SKM-1 treated with dmso at 0.1 percent for 144 hours (cell line): ENCODE measurements at regions not wholly inside any gene's neighbourhood (a gene's known extent, or its start where the extent isn't known, plus 50 kb on each side); places are given as distances from the start of the nearest gene placed in this dataset.

Experiments
- DNase-seq: peaks from one replicate; lab custom pipeline; 2025; ENCODE audit not compliant: unreplicated experiment; lab: John Stamatoyannopoulos, UW

DNA sequence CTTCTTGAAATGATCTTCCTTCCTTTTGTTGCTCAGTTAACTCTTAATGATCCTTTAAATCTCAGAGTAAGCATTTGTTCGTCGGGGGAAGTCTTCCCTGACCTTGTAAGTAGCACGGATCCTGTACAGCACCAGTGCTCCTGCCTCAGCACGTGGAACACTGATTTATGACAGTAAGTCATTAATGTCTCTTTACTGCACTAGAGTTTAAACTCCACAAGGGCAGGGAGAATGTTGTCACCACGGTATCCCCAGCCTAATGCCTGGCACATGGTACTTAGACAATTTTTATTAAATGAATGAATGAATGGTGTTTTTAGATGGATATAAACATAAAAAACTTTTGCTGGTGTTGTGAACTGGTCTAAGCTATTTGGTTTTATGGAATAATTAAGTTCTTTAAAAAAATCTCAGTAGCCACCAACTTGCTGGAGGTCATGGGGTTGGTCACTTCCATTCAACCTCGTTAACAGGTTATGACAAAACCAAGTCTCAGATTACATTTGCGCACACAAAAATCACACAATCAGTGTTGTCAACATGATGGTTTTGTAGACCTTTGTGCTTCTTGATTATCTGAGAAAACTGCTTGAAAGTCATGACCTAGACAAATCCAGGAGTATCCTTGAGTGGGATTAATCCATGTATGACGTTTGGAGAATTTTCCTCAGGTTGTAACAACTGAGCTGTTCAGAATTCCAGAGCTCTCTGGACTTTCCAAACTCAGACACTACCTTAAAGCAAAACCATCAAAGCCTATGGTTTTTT, 326.9 kb downstream of the DUSP10 start:
- no peak for DNase-seq

DNA sequence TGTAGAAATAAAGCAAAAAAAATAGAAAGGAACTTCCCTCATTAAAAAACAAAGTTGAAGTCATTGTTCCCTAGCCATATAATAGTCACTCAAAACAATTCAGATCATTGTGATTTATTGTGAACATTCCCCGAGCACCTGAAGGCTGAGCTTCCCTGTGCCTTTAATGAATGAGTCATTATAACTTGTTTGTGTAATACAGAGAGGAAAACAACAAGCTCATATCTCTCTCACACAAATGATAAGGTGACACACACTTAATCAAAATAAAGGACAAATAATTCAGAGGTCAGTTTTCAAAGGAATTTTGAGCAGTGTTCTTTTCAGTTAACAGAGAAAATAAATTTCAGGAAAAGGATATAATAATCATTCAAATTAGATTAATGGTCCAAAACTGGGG, 326.2 kb downstream of the DUSP10 start:
- DNase-seq = no peak

DNA sequence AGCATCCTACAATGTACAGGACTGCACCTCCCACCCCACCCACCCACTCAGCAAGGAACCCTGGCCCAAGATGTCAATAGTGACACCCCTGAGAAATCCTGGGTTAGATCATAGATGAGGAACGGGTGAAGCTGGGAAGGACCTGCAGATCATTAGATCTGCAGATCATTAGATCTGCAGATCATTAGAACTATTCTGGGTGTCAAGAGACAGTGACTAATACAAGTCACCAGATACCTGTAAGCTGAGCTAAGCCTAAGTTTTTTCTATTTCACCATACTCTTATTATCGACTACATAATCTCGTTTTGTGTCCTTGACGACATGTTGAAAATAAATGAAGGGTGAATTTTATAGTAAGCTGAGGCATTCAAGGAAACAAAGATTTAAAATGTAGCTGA, 325.7 kb downstream of the DUSP10 start:
- DNase-seq = no peak

DNA sequence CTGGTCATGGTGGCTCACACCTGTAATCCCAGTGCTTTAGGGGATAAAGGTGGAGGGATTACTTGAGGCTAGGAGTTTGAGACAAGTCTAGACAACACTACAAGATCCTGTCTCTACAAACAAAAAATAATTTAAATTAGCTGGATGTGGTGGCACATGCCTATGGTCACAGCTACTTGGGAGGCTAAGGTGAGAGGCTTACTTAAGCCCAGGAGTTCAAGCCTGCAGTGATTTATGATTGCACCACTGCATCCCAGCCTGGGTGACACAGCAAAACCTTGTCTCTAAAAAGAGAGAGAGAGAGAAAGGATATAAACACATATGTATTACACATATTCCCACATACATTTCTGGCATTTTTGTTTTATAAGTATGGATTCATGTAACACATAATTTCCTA, 325.2 kb downstream of the DUSP10 start:
- no peak for DNase-seq

DNA sequence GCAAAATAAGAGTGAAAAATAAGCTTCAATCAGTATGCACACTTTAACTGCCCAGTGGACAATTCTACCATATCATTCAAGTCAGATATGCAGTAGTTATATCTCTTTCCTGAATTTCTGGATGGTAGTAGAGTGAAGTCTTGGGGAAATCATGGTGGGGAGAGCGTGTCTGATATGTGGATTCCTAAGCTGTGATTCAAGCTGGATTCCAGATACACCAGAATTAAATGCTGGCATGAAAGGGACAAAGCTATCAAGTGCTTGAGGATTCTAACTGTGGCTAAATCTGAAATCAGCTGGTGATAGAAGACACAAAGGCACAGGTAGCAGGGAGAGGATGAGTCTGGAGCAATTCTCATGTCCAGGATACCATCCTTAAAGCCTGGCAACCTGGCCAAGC, 323.5 kb downstream of the DUSP10 start:
- DNase-seq = no peak

DNA sequence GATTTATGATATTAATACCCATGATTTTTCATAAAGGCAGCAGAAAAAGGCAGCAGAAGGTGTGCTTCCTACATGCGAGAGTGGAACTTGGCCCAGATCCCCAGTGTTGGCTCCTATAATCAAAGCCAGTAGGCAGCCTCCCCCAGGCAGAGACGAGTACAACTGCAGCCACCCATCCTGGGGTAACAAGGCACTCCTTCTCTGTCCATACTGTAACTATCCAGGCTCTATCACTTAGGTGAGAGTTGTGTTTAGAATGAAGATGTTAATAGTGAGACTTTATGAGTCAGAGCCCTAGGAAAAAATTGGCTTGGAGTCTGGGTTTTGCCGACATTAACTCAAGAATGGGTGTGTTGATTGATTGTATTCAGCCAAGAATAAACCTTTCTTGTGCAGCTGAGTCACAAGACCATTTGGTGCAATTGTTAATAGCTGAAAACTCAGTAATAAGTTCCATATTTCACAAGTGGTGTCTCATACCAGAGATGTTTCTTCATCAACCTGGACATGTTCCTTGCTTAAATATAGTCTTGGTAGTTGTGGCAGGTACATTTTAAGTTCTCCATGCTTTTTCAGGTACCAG, 322.3 kb downstream of the DUSP10 start:
- no peak for DNase-seq

DNA sequence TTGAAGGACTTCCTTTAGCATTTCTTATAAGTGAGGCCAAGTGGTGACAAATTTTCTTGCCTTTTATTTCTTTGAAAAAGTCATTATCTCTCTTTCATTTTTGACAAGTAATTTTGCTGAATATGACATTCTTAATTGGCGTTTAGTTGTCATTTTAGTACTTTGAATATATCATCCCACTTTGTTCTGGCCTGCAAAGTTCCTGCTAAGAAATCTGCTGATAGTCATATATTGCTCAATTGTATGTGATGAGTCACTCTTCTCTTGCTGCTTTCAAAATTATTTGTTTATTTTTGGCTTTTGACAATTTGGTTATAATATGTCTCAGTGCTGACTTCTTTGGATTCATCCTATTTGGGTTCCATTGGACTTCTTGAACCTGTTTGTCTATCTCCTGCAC, 312.6 kb downstream of the DUSP10 start:
- peak; percentile 7 for DNase-seq

DNA sequence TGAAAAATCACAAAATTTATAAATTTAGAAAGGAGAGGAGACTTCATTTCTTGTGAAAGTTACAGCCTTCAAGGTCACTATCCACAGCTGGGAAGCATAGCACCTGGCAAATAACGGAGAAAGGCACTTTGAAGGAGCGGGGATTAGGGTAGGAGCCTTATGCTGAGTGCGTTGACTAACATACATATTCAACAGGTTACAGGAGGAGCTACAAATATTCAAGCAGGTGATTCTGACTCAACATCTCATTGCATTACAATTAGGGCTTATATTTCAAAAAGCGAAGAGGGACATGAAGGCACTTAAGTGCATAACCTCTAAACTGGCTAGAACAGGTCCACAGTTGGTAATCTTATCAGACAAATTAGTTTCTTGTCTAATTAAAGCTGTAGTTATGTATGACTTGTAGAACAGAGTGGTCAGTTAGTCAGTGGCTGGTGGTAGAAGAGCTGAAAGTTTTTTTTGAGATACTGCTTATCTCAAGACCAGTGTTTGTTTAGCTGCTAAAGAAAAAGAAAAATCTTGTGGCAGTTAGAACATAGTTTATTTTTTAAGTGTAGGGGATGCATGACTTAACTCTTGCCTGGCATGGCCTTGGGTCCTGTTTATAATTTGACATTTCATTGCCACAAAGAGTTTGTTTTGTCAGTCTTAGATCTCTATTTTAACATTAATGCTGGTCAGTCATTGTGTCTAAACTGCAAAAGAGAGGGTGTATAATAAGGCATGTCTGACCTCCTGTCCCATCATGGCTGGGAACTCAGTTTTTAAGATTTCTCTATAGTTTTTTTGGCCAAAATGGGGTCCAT, 311.5 kb downstream of the DUSP10 start:
- DNase-seq = no peak

DNA sequence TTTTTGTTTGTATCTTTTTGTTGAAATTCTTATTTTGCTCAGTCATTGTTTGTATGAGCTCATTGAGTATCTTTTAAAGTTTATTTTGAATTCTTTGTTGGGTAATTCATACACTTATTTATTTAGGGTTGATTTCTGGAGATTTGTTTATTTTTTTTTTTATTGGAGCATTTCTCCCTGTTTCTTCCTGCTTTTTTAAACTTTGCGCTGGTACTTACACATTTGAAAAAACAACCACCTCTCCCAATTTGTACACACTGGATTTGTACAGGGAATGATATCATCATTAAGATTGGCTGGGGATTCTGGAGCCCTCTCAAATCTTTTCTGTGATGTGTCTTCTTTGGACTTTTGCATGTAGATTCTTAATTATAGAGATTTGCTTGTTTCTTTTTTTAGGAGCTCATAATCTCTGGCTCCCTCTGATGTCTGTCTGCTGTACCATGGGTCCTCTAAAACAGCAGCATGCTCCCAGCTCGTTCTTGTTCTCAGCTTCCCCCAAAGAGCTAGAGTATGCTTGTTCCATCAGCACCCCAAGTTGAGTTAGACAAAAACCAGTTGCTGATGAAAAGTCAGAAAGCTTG, 310.7 kb downstream of the DUSP10 start:
- DNase-seq = no peak

DNA sequence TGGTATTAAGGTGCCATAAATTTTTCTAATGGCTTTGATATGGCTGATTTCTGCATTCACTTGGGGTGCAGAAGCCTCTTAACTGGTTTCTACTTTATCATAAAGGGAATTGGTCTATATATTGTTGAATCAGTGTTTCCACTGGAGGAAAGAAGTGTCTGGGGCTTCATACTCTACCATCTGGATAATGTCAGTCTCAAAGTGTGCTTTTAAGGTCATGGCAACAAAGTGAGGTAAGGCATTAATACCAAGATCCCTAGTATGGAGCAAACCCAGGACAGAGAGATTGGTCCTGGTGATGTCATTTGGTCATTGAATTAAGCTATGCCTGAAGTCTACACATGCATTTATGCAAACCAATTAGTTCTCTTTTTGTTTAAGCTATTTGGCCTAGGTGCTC, 309.9 kb downstream of the DUSP10 start:
- no peak for DNase-seq

DNA sequence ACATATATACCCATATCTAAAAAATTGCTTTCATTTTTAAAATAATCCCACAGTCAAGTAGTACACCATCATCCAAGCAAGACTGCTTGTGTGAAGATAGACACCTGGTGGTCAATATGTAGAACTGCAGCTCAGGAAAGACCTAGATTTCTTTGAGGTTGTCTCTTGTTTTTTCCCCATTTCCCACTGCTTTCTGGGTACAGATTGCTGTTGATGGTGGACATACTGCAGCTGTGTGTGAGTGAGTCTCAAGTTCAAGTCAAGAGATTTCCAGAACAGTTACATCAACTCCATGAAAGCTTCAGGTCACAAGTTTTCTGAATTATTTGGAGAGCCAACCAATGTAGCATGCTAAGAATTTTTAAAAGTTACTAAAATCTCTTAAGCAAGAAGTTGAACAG, 306.4 kb downstream of the DUSP10 start:
- DNase-seq = peak; percentile 80

DNA sequence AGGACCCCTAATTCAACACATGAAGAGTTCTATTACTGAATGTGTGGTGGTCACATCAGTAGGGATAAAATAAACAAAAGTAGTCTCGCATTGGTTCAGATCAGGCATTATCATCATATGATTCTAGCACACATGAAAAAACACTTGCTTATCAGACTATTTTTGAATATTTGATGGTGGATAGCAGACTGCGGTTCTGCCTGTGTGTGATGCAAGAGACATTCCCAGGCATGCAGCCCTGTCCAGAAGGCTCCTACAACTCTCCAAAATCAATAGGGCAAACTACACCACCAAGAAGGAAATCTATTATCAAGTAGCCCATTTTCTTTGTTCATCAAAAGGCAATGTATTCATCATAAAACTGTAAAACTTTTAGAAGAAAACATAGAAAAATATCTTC, 304.7 kb downstream of the DUSP10 start:
- DNase-seq = no peak

DNA sequence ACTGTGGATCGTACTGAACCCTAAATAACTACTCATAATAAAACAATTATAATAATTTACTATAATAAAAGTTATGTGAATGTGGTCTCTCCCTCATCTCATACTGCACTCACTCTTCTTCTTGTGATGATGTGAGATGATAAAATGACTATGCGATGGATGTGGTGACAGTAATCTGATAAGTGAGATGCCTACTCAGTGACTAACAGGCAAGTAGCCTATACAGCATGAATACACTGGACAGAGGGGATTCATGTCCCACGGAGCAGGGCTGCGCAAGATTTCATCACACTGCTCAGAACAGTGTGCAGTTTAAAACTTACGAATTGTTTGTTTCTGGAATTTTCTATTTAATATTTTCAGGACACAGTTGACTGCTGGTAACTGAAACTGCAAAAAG, 304.0 kb downstream of the DUSP10 start:
- DNase-seq = no peak

DNA sequence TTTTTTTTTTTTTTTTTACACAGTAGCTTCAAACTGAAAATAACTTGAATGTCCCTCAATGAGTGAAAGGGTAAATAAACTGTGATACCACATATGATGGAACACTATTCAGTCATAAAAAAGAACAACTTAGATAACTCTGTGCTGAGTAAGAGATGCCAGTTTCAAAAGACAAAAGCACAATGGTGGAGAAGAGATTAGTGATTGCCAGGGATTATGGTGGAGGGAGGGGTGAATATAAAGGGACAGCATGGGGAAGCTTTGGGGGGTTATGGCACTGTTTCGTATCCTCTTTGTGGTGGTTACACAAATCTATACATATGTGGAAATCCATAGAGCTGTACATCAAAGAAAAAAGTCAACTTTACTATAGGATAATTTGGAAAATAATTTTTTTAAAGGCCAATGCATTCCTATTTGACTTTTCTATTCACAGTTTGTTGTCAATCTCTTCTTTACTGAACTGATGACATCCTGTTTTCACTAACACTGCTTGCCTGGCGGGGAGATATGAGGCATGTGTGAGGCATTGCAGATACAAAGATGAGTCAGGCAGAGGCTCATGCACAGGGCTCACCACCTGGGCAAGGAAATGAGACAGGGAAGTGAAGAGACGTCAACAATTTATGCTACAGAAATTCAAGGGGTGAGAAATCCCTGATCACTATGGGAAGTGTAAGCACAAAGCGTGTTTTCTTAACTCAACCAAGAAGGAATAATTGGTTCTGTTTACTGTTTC, 302.7 kb downstream of the DUSP10 start:
- no peak for DNase-seq

DNA sequence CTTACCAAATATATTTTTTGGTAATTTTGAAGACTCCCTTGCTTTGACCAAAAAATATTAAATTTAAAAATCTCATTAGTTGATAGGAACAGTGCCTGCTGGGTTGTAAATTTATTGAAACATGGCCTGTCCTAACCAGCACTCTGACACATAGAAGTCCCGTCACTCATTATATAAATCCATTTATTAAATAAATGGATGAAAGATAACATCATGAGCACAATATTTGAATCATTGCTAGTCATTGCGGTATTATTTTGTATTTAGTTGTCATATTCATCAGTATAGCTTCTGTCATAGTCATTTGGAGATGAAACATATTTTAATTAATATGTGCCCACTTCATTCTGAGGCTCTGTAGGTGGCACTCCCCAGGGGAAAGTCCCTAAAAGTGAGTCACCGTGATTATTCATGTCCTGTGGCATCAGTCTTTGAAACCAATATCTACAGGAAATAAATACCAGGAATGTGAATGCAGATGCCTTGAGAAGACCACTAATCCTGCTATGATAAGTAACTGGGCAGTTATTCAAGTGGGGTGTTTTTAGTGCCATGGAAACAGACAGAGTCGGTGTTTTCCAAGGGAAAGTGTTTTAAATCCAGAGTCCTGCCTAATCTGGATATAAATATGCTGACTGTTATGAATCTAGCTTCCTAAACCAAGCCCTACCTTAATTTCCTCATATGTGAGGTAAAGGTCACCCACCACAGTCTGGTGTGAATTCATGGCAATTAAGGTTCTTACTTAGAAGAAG, 302.0 kb downstream of the DUSP10 start:
- DNase-seq = no peak

DNA sequence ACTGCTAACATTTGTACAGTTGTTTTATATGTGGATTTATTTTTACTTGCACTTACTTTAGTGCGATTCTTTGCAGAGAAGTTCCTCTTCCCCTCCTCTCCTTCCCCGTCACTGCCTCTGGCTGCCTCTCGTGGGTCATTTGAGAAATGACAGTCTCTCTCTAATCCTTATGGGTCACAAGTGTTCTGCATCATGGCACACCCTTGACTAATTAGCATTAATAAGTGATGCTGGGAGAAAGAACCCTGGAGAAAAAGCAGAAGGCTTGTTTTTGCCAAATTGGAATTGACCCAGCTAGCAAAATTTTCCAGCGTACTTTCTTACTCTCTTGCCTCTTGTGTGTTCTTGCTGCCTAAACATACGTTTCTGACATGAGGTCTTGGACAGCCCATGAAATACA, 301.2 kb downstream of the DUSP10 start:
- DNase-seq = no peak

DNA sequence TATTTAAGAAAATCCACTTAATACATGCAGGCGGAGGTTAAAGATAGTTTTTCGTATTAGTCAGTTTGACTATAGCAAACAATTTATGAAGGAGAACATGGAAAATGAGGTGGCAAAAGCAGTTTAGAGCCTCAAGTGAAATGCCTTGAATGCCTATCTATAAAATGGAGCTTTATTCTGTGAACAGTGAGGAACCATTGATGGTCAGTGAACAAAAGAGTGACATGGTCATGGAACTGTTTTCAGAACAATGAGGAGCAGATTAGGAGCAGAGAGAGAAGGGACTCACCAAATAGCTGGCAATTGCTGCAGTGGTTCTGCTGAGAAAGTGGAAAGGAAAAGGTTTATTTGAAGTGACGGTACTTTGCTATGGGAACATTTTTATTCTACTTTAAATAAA, 299.8 kb downstream of the DUSP10 start:
- DNase-seq = no peak

DNA sequence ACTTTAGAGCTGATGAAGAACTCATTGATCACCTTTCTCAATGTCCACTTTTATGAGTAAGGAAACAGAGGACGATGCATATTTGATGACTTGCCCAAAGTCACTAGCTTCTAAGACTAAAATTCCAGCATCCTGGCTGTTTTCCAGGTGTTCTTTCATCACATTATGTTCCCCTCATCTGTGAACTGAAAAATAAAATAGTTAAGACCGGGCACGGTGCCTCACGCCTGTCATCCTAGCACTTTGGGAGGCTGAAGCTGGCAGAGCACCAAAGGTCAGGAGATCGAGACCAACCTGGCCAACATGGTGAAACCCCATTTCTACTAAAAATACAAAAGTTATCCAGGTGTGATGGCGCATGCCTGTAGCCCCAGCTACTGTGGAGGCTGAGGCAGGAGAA, 297.5 kb downstream of the DUSP10 start:
- no peak for DNase-seq

DNA sequence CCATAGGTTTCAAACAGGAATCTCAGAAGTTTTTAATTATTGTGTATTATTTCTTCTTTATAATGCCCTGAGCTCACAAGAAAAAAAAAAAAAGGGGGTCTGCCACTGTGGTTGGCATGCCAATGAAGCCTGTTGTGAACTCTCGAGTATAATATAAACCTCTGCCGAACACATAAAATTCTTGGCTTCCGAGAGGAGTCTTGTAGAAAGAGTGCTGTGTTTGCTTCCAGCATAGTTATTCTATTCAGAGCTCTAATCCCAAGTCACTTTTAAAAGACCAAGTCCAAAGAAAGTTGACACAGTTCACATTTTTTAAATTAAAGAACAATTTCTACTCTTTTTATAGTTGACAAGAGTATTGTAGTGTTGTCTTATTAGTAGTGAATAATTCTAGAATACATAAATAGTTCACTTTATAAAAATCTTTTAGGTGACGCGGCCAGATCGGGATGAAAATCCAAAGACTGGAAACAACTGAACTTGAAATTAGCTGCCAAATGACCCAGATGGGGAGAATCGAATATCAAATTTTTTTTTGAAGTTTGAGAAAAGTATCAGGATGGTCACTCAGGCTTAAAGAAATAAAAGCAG, 293.2 kb downstream of the DUSP10 start:
- DNase-seq = no peak

DNA sequence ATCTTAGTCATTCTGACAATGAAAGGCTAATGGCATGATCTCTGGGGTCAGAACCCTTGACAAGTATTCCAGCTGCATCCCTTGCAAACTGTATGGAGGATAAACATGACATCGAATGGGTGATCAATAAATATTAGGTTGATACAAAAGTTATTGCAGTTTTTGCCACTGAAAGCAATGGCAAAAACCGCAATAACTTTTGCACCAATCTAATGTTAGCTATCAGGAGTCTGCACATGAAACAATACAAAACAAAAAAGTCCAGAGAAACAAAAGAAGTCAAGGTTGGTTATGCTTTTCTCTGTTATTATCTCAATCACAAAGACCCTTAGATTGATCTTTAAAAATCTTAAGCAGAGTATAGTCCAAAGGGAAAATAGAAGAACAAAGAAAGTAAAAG, 292.7 kb downstream of the DUSP10 start:
- no peak for DNase-seq
